GM19467 (cell line): ENCODE measurements at regions not wholly inside any gene's neighbourhood (a gene's known extent, or its start where the extent isn't known, plus 50 kb on each side); places are given as distances from the start of the nearest gene placed in this dataset.

ENCODE experiments used
- ATAC-seq: cut with Tn5 transposase; IDR thresholded peaks from one replicate; pipeline ENCODE4 v1.9.1; 2021; ENCODE audit warnings: mild to moderate bottlenecking, moderate library complexity; ENCODE audit not compliant: unreplicated experiment

GRCh38 chr10:62885684-62886461, 69.7 kb upstream of the EGR2 start:
- ATAC-seq, result no peak

- ATAC-seq, result no peak
Measured at GRCh38 chr10:62880162-62880561, 64.0 kb upstream of the EGR2 start.

- ATAC-seq, result no peak
Measured at GRCh38 chr10:62873866-62874265, 57.7 kb upstream of the EGR2 start.

GRCh38 chr10:62870866-62871265, 54.7 kb upstream of the EGR2 start:
- ATAC-seq, result peak; percentile 85

GRCh38 chr10:62869958-62870357, 53.8 kb upstream of the EGR2 start:
- ATAC-seq, result no peak

- ATAC-seq, result no peak
Measured at GRCh38 chr10:62866941-62867340, 50.8 kb upstream of the EGR2 start.

GRCh38 chr10:62866451-62866850, 50.3 kb upstream of the EGR2 start:
- ATAC-seq, result no peak
